HepG2 (cell line): ENCODE measurements at regions not wholly inside any gene's neighbourhood (a gene's known extent, or its start where the extent isn't known, plus 50 kb on each side); places are given as distances from the start of the nearest gene placed in this dataset.

Source experiments
- BHLHE40 ChIP-seq: IDR thresholded peaks from 2 replicates; pipeline ENCODE4 v1.6.1; 2011; ENCODE audit warnings: low read length, improper control_type of control experiment
- ZNF296 ChIP-seq: sonication (generic); formaldehyde crosslinking; conservative IDR thresholded peaks from 2 replicates; pipeline ENCODE4 v1.5.0; 2020; ENCODE audit warnings: mild to moderate bottlenecking, missing genetic modification reagents
- TF ChIP-seq, protein P1 (sequence below): sonication (generic); formaldehyde crosslinking; IDR thresholded peaks from 2 replicates; pipeline ENCODE4 v1.4.0; 2020; ENCODE audit warnings: mild to moderate bottlenecking, missing genetic modification reagents

- TF ChIP-seq BHLHE40 (no peak), ZNF296 (no peak)
- TF ChIP-seq, protein P1, sequence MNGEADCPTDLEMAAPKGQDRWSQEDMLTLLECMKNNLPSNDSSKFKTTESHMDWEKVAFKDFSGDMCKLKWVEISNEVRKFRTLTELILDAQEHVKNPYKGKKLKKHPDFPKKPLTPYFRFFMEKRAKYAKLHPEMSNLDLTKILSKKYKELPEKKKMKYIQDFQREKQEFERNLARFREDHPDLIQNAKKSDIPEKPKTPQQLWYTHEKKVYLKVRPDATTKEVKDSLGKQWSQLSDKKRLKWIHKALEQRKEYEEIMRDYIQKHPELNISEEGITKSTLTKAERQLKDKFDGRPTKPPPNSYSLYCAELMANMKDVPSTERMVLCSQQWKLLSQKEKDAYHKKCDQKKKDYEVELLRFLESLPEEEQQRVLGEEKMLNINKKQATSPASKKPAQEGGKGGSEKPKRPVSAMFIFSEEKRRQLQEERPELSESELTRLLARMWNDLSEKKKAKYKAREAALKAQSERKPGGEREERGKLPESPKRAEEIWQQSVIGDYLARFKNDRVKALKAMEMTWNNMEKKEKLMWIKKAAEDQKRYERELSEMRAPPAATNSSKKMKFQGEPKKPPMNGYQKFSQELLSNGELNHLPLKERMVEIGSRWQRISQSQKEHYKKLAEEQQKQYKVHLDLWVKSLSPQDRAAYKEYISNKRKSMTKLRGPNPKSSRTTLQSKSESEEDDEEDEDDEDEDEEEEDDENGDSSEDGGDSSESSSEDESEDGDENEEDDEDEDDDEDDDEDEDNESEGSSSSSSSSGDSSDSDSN, result no peak
These were observed 294.0 kb upstream of the SMARCA2 start for GRCh38 chr9:1721196-1721595.
